Esophagus squamous epithelium (tissue), 4 donors: ENCODE measurements at regions not wholly inside any gene's neighbourhood (a gene's known extent, or its start where the extent isn't known, plus 50 kb on each side); places are given as distances from the start of the nearest gene placed in this dataset.

ENCODE experiments used
- POLR2A ChIP-seq, 4 donors: fragments of 450-650 bp; IDR thresholded peaks; one replicate each; pipeline ENCODE4 v1.6.1; 2017; ENCODE audit warnings: antibody characterized with exemption in 4 of 4, mild to moderate bottlenecking in 4 of 4, moderate library complexity in 3 of 4
- TF ChIP-seq, protein P1 (sequence below), 6 experiments: fragments of 450-650 bp in 4 of 6; fragments of 200-600 bp in 2 of 6; sonication (generic) in 2 of 6; IDR thresholded peaks; one replicate each; pipeline ENCODE4 v1.5.1; 2016 to 2019; ENCODE audit warnings: antibody characterized with exemption in 6 of 6, mild to moderate bottlenecking in 4 of 6, moderate library complexity in 4 of 6

DNA sequence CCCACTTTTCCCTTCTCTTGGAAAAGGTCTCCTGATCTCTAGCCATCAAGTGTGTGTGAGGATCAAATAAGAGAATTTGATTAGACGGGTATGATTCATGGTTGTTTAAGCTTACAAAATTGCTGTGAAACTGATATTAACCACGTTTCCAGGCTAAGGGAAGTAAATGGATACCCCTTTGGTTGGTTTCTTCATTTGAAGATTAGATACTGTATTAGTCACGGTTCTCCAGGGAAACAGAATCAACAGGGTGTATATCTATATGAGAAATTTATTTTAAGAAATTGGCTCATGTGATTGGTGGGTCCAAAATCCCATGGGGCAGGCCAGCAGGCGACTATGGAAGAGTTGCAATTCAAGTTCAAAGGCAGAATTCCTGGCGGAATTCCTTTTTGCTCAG is 112.7 kb upstream of the SELENOK start:
- TF ChIP-seq, protein P1, sequence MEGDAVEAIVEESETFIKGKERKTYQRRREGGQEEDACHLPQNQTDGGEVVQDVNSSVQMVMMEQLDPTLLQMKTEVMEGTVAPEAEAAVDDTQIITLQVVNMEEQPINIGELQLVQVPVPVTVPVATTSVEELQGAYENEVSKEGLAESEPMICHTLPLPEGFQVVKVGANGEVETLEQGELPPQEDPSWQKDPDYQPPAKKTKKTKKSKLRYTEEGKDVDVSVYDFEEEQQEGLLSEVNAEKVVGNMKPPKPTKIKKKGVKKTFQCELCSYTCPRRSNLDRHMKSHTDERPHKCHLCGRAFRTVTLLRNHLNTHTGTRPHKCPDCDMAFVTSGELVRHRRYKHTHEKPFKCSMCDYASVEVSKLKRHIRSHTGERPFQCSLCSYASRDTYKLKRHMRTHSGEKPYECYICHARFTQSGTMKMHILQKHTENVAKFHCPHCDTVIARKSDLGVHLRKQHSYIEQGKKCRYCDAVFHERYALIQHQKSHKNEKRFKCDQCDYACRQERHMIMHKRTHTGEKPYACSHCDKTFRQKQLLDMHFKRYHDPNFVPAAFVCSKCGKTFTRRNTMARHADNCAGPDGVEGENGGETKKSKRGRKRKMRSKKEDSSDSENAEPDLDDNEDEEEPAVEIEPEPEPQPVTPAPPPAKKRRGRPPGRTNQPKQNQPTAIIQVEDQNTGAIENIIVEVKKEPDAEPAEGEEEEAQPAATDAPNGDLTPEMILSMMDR (IDR thresholded peaks at IDR 0.05) = no peak
- TF ChIP-seq POLR2A (IDR thresholded peaks at IDR 0.05) = no peak
